Stimulated activated CD4-positive, alpha-beta T cell treated with anti-CD3 and anti-CD28 coated beads, TNF-alpha, amount 100 ng/mL, for 1 hour (primary cell): ENCODE measurements at regions not wholly inside any gene's neighbourhood (a gene's known extent, or its start where the extent isn't known, plus 50 kb on each side); places are given as distances from the start of the nearest gene placed in this dataset.
"Not testable (repeated sequence)": the region's sequence is repeated elsewhere in the genome, so short reads cannot be mapped to it uniquely, and the experiment has no call there.

Experiments used
- DNase-seq, 3 donors: peaks; one replicate each; pipeline ENCODE4 v3.0.0-alpha.2; 2020; ENCODE audit warnings: low read depth in 3 of 3, low spot score in 1 of 3

DNA sequence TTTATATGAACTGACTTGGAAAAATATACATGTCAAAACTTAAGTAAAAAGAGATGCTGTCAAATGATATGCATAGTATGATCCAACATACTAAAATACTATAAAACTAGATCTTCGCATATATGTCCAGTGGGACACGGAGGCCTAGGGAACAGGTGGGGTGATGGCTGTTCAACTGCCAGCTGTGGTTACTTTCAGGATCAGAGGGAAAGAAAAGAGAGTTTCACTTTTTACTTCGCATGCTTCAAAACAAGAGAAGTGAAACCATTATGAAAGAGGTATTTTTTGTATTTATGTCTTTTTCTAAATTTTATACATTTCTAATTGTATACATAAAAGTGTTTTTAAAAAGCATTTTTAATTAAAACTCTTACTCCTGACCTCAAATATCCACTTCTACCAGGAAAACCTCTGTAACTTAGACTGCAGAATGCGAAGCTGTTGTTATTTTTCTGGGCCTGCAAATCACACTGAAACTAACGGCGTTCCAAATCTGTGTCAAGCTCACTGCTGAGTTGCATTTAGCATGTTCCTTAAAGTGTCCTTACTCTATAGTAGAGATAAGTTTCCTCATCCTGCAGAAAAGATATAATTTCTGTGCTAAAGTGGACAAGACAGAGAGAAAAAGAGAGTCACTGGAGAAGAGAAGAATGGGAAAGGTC, 97.8 kb upstream of the SLC35G4 start:
- no peak for DNase-seq

DNA sequence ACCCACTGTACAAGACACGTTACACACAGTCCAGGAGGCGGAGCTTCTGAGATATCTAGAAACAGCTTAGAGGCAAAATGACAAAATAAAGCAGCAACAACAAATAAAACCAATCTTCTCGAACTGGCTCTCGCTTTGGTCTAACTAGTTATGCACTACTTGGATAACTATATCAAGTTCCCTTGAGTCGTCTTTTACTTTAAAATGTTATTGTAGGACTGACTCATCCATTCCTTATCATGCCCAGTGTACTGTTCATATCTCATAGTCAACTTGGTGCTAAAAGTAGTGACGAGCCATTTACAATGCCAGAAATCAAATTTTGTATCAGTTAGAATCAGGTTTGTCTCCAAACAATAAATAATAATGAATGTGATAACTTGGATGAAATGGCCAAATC, 102.5 kb upstream of the SLC35G4 start:
- DNase-seq = no peak

DNA sequence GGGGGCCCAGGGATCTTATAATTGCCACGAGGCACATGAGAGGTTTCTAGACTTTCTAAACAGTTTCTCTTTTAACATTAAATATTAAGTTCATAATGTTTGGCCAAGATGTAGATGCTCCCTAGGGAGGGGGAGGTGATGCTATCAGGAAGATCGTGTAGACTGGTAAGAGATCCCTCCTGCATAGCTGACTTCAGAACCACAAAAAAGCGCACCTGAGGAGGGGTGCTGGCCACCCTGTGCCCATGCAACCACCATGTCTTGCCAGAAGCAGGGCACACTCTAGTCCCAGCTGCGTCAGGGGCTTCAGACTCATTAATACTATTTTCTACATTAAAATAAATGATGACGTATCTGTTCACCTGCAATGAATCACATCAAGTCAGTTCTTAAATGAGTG, 103.4 kb upstream of the SLC35G4 start:
- DNase-seq = no peak

DNA sequence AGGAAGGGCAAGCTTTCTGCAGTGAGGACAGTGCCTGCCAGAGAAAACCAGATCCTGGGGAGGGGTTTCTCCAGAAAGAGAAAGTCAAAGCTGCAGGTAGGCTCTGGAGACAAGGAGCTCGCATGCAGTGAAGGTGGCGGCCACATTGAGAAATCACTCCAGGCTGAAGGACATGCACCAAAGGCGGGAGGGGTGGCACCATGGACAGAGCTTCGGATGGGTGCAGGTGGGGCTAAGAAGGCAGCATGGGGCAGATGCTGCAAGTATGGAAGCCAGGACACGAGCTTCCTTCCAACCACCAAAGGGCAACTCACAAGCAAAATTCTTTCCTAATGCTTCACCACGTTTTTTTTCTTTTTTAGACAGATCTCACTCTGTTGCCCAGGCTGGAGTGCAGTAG, 104.4 kb upstream of the SLC35G4 start:
- DNase-seq = no peak

DNA sequence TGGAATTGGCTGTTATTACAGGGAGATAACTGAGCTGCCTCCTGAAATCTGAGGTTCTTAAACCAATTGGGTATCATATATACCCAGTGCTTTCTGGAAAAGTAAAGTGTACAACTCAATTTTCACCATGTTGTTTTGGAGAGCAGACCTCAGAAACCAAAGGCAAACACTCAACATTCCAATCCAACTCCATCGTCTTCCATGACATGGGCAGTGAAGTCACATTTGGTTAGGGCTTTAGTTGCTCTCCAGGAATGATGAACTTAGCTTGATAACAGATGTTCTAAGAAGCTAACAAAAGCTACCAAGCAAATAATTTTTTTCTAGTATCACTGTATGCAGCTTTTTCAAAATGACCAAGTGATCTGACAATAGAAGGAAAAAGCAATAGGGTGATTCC, 107.0 kb upstream of the SLC35G4 start:
- no peak for DNase-seq

DNA sequence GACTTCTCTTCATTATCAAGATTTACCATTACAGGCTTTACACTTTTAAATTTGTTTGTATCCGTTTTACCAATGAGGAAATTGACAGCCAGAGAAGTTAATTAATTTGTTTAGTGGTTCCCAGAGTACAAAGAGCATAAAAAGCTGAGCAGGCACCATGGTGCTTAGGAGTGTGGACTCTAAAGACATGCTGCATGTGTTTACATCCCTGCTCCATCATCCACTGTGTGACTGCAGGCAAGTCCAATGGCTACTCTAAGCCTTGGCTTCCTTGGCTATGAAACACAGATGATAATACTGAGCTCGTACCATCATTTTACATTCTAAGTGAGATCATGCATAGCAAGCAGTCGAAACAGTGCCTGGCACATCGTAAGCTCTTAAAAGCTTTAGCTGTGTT, 108.0 kb upstream of the SLC35G4 start:
- DNase-seq = no peak

DNA sequence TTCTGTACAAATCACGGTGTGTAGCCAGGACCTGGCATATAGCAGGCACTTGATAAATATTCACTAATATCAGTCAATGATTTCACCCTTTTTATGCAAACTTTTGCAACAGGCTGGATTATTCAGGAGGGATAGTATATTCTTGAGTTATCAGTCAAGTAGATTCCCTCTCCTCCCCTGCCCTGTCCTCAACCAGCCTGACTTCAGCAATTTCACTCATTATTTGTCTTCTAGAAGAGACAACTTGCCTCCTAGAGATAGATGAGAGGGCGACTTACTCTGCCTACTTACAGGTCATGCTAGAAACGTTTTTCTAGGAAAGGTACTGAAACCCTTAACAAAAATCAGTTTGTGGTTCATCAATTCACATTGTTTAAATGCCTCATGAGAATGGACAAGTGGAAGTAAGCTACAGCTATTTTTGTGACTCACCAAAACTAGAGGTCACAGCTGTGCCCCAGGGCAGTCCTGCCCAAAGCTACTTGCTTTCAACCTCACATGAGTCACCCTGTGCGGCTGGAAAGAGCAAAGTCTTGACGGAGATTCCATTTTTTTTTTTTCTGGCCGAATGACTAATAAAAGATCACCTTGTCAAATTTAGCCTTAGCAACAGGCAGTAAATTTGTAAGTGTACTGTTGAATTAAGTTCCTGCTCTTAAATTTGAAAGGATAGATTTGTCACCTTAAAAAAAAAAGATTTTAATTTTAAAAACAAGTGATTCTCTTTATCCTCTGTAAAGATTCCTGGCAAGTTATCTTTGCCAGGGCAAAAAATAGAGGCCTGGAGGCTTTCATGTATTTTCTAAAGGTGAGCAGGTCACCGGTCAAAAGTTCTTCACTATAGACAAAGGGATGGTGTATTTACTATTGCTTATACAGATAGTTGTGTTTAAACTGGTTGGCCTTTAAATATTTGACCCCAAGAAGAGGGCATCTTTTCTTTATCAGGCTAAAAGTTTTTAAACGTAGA, 109.0 kb upstream of the SLC35G4 start:
- DNase-seq = no peak

DNA sequence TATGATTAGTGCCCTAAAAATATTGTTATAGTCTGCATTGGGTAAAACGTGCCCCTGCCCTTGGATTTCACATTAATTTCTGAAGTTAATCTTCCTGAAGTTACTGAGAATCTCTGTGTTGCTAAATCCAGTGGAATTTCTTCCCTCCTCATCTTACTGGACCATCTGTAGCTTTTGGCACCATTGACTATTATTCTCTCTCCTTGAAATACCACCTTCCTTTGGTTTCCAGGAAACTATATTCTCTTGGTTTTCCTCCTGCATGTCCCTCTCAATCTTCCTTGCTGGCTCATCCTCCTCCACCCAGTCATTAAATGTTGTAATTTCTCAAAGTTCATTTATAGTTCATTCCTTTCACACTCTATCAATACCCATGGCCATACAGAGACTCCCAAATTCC, 110.6 kb upstream of the SLC35G4 start:
- no peak for DNase-seq

DNA sequence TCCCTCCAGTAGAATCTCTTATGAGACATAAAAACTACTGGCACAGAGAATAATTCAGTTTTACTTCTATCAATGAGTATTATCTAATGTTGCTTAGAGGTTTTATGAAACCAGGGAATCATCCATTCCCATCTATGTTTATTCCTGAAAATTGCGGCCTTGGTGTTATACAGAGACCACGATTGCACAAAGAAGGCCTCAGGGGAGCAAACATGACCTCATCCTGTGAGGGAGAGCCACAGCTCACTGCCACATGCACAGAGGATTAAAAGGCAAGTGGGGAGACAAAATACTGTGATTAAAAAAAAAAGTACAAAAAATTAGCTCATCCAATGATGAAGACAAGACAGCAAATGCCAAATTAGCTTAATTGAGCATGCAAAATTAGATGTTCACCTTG, 111.8 kb upstream of the SLC35G4 start:
- DNase-seq = no peak

DNA sequence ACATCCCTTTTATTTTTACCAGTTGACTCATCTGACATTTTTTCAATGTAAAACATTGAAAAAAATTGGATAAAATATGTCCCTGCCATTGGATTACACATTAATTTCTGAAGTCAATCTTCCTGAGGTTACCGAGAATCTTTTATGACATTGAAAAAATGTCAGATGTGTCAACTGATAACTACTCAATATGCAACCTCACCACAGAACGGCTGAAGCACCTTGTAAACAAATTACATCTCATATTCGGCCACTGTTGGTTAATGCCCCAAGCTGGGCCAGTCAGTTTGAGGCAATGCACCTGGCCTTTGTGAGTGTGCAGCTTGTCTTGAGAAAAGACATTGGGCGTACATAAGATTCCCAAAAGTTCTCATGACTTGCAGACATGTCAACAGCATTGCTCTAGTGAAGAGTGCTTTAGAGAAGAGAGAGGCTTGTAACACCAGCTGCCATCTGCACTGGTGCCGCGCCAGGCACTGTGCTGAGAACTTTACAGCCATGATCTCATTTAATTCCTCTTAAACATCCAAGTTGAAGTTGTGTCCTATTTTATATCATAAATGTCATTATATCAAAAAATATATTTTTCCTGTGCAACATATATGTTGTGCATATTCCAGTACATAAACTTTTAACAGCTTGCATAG, 112.7 kb upstream of the SLC35G4 start:
- no peak for DNase-seq

DNA sequence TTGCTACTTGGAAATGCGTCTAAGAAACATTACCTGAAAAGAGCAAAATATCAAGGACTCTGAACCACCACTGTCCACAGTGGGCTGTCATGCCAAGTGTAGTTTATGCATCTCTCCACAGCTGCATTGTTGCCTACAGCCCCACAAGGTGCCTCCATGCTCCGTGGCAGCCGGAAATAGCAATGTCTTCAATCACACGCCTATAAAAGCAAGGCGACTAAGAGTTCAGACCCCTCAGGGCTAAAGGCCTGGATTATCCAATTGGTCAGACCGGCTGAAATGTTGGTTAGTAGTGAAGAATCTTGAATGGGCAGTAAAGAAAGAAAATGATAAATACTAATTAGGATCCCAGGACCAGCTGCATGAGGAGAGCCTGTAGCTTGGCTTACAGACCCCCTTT, 114.0 kb upstream of the SLC35G4 start:
- DNase-seq = no peak

DNA sequence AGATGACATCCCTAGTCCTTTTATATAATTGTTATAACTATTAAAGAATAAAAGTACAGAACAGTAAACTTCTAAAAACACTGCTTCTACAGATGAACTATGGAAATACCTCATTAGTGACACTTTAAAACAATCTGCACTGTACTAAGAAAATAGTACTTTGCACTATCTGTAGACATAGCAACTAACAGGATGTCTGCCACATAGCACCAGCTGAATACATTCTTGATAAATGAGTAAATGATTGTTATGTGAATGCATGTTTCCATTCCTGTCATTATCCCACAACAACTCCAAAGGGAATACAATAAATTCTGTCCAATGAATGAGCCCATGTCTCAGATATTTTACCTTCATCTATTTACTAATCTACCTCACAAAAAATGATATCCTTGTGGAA, 115.3 kb upstream of the SLC35G4 start:
- no peak for DNase-seq

DNA sequence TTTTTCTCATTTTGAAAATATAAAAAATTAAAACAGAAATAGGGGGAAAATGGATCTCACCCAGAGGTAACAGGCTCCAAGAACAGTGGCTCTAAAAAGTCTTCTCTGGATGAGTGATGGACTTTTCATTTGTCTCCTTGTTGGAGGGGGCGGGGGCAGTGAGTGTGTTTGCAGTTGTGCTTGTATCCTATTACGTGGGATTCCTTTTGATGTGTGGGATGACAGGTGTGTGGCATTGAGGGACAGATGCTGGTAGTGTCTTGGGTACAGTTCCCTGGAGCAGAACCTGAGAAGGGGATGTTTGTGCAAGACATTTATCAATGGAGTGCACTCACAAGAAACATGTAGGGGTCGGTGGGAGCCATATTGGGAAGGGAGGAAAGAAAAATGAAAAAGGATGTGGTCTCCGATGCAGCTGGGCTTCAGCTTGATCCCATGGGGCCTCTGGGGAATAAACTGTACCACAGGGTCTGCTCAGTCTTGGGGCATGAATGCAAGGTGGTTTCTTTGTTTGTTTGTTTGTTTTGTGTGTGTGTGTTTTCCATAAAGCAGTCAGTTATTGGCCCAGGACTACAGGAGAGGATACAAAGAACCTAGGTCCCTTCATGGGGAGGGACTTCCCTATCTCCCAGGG, 120.0 kb upstream of the SLC35G4 start:
- DNase-seq = no peak

DNA sequence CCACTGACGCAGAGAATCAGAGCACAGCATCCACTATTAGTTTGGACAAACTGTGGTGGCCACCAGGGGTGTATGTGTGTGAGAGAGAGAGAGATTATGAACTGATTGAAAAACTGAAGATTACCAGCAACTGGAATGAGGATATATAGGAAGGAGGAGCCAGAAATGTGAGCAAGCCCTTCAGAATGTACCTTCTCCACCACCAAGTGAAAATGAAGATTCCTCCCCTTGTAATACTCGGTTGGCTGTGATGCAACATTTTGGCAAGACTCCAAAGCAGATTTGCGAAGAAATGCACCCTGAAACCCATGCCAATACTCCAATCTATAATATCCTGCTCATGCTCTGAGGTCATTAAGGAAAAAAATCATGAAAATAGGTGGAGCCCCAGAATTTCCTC, 121.2 kb upstream of the SLC35G4 start:
- no peak for DNase-seq

DNA sequence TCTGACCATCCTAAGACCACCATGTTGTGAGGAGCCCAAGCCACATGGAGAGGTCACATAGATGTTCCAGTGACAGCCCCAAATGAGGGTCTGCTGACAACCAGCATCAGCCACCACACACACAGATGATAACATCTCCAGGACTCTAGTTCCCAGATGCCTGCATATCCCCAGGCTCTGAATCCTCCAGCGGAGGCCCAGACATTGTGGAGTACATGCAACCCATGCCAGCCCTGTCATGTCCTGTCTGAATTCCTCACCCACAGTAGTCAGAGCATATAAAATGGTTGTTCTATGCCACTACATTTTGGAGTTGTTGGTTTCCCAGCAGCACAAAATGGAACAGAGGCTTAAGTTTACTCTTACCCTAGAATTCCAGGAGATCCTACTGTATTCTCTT, 122.0 kb upstream of the SLC35G4 start:
- no peak for DNase-seq

DNA sequence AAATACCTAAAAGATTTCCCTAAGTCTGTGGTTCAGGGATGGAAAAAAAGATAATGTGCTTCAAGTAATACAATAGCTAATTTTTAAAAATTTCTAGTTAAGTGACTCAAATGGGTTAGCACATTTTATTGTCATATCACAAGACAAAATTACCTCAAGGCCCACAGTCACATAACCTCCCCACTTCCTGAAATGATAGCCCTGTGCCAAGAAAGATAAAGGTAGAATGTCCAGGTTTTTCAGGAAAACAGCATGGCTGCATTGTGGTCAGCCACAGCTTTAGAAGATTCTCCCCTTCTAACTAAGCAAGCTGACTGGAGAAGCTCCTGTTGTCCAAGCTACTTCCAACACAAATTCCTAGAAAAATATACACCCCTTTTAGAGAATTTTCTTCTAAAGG, 127.1 kb upstream of the SLC35G4 start:
- DNase-seq = no peak

DNA sequence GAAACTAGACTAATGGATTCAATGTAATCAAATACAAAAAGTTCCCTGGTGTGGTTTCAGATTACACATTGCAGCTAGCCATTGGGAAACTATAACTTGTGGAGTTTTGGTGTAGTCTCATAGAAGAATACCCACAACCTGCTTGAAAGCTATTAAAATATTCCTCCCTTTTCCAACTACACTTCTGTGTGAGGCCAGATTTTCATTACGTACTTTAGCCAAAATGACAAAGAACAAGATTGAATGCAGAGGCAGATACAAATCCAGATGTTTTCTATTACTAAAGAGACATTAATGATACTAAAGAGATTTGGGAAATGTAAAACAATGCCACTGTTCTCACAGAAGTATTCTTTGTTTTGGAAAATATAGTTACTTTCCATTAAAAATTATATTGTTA, 128.7 kb upstream of the SLC35G4 start:
- no peak for DNase-seq

DNA sequence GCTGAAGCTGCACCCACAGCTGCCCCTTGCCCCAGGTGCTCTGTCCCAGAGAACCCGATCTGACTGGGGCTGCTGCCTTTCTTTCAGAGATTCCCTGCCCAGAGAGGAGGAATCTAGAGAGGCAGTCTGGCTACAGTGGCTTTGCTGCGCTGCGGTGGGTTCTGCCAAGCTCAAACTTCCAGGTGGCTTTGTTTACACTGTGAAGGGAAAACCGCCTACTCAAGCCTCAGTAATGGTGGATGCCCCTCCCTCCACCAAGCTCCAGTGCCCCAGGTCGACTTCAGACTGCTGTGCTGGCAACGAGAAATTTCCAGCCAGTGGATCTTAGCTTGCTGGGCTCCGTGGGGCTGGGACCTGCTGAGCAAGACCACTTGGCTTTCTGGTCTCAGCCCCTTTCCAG, 130.4 kb upstream of the SLC35G4 start:
- DNase-seq = not testable (repeated sequence)

DNA sequence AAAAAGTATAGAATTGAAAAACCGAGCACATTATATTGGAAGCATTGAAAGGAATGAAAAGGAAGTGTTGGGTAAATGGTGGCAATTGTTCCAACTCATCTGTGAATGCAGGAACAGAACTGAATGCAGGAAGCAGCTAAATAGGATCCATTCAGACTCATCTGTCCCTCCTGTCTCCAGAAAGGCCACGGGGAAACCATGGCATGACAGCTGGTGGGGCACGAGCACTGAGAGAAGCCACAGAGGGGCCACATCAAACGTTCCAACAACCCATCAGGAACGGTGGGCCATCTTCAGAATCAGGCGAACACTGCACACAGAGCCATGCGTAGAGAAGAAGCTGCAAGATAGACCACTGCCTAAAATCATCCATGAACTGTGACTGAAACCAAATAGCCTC, 138.5 kb upstream of the SLC35G4 start:
- no peak for DNase-seq

DNA sequence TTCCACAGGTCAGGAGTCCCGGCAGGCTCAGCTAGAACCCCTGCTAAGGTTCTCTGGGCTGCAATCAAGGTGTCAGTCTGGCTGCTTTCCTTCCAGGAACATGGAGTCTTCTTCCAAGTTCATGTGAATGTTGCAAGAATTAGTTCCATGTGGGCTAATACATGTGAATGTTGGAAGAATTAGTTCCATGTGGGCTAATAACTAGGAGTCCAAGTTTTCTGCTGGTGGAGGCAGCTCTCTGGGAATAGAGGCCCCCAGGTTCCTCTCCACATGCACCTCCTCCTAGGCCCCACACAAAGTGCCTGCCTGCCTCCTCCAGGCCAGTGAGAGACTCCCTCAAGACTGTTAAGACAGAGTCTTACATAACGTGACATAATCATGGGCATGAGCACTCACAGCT, 140.8 kb upstream of the SLC35G4 start:
- DNase-seq = no peak

DNA sequence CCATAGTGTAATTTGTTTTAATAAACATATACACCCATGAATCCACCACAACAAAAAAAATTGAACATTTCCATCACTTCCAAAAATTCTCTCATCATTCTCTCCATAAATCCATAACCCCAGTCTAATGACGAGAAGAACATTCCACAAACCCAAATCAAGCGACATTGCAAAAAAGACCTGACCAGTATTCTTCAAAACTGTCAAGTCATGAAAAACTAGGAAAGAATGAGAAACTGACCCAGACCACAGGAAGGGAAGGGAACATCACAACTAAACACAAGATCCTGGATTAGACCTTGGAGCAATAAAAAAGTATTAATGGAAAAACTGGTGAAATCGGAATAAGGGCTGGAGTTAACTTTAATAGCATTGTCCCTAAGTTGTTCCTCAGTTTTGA, 141.3 kb upstream of the SLC35G4 start:
- DNase-seq = no peak

DNA sequence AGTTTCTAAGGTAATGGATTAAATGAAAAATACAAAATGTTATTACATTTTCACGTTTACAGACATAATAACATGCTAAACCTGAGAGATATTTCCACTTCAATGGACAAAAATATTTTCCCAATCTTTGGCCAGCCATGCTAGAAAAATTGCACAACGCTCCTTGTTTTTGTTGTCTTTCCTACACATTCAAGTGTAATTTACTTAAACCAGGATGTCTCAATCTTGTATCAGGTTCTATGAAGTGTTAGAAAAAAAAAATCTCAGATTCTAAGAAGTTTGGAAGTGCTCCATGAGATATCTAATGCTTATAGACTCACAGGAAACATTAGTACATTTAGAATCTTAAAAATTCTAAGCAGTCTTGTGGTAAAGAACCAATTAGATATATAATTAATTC, 141.8 kb upstream of the SLC35G4 start:
- no peak for DNase-seq
